HG02571 (cell line): ENCODE measurements at regions not wholly inside any gene's neighbourhood (a gene's known extent, or its start where the extent isn't known, plus 50 kb on each side); places are given as distances from the start of the nearest gene placed in this dataset.

Source experiments
- ATAC-seq: cut with Tn5 transposase; IDR thresholded peaks from one replicate; pipeline ENCODE4 v1.9.1; 2021; ENCODE audit warnings: mild to moderate bottlenecking, moderate library complexity; ENCODE audit not compliant: unreplicated experiment

- ATAC-seq: no peak
Measured at GRCh38 chr12:116401565-116401964, 124.1 kb upstream of the MED13L start.

- ATAC-seq: no peak
Measured at GRCh38 chr12:116402163-116402939, 124.9 kb upstream of the MED13L start.

GRCh38 chr12:116403546-116403945 is 126.1 kb upstream of the MED13L start:
- ATAC-seq: no peak

- no peak for ATAC-seq
Measured at GRCh38 chr12:116404247-116404646, 126.8 kb upstream of the MED13L start.

- ATAC-seq: no peak
Measured at GRCh38 chr12:116404913-116405611, 127.6 kb upstream of the MED13L start.

- no peak for ATAC-seq
Measured at GRCh38 chr12:116406529-116406928, 129.0 kb upstream of the MED13L start.

GRCh38 chr12:116408489-116409250 is 131.2 kb upstream of the MED13L start:
- no peak for ATAC-seq

GRCh38 chr12:116411977-116412376 is 134.5 kb upstream of the MED13L start:
- no peak for ATAC-seq

GRCh38 chr12:116414891-116415290 is 137.4 kb upstream of the MED13L start:
- no peak for ATAC-seq

GRCh38 chr12:116415408-116416108 is 138.1 kb upstream of the MED13L start:
- ATAC-seq: no peak

- no peak for ATAC-seq
Measured at GRCh38 chr12:116416166-116416565, 138.7 kb upstream of the MED13L start.

- no peak for ATAC-seq
Measured at GRCh38 chr12:116418551-116418950, 140.6 kb upstream of the MAP1LC3B2 start.

GRCh38 chr12:116420227-116420880 is 138.8 kb upstream of the MAP1LC3B2 start:
- no peak for ATAC-seq

- no peak for ATAC-seq
Measured at GRCh38 chr12:116421785-116422538, 137.2 kb upstream of the MAP1LC3B2 start.

GRCh38 chr12:116423094-116423493 is 136.1 kb upstream of the MAP1LC3B2 start:
- ATAC-seq: no peak

GRCh38 chr12:116425256-116426193 is 133.7 kb upstream of the MAP1LC3B2 start:
- ATAC-seq: no peak

GRCh38 chr12:116426391-116427136 is 132.6 kb upstream of the MAP1LC3B2 start:
- ATAC-seq: no peak
